GM21390 (cell line): ENCODE measurements at regions not wholly inside any gene's neighbourhood (a gene's known extent, or its start where the extent isn't known, plus 50 kb on each side); places are given as distances from the start of the nearest gene placed in this dataset.

Experiments
- ATAC-seq: cut with Tn5 transposase; IDR thresholded peaks from one replicate; pipeline ENCODE4 v1.9.1; 2021; ENCODE audit not compliant: unreplicated experiment

DNA sequence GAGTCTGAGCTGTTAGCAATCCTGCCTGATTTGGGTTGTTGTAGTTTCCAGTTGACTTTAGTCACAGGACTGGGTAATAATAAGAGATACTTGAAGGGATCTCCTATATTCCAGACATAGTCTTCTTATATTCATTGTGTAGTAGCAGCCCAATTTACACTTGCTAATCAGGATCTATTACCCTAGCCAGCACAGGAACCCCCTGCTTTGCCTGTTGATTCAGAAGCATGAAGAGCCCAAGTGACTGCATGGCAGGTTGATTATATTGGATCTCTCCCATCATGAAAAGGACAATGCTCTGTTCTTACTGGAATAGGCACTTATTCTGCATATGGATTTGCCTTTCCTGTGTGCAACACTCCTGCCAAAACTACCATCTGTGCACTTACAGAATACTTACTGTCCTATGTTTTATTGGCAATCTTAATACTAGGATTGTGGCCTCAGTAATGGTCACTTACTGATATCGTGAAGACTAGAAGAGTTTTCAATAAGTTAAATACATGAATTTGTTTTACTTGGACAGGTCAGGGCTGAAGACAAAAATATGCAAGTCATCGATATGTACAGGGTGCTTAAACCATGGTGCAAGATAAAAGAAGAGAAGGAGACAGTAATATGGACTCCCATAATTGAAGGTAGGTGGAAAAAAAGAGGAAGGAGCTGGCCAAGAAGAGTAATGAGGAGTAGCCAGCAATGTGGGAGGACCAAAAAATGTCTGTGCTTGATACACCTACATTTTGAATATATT lies 304.1 kb downstream of the MCTP2 start:
- ATAC-seq, result no peak

DNA sequence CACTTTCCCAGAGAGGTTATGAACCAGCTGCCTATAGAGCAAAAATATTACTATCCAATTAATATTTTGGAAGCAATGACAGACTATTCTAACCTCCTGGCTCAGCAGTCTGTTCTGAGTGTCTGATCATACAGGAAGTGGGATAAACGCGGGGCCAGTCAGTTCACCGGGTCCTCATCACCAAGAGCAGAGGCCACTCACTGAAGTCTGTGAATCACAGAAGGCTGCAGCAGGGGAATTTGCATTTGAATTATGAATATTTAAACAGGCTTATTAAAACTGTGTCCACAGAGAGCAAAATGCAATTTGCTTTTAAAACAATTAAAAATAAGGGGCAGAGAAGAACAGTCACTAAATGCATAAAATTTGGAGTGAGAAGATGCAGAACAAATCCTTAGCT lies 305.2 kb downstream of the MCTP2 start:
- ATAC-seq, result no peak

DNA sequence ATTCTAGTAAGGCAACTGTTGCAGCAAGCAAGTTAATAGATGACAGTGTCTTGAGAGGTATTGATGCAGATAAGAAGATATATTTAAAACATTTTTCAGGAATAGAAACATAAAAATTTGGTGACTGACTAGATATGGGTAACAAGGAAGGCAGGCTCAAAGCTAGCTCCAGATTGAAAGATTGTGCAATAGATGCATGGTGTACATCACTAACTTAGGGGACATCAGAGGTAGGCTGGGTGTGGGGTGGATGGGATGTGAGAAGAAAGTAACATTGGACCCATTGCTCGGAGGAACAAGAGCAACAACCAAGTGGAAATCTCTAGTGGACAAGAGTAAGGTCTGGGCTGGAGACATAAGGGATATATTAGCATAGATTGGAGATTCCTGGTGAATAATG lies 306.9 kb downstream of the MCTP2 start:
- ATAC-seq, result no peak

DNA sequence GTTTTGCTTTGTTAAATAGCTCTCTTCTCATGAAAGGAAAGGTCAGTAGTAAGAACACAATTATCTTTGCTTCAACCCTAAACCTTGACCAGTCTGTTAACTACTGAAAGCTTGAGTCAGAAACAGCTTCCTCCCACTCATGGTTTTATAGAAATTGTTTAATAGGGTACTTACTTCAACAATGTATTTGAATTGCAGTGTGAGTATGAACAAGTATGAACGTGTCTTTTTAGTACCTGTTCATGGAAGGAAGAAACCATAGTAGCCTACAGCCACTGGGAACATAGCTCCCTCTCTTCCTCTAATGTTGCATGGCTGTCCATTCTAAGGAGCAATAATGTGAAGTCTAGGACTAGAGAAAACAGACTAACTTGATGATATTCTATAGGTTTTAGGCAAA lies 311.0 kb downstream of the MCTP2 start:
- no peak for ATAC-seq

DNA sequence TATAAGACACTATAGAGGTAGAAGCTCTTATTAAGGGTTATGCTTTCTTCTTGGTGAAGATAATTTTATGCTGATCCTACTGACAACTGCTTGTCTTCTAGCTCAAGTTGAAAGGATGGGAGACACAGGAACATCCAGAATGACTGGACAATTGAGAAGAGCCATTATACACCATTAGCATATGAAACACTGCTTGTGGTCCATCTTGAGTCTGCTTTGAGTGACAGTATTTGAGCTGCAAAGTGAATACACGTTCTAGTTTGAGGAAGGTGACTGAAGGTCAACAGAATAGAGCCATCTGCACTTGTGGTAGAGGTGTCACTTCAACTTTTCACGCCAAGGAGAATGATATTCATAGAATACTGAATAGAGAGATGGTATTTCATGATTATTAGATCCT lies 315.4 kb downstream of the MCTP2 start:
- ATAC-seq, result no peak

DNA sequence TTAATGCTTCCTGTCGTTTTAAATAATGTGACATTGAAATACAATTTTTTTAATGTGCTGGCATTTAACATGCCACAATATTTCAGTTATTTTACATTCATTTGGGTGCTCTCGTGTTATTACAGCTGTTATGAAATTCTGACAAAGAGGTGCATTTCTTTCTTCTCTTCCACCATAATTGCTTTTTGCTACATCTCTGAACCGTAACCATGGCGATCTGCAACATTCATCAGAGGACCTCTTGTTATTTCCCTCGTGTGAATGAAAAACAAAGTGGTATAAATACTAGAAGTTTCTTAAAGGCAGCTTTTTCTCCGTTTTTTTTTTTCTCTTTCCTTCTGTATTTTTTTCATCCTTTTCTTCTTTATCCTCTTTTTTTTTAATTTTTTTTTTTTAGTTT lies 316.4 kb downstream of the MCTP2 start:
- ATAC-seq, result no peak

DNA sequence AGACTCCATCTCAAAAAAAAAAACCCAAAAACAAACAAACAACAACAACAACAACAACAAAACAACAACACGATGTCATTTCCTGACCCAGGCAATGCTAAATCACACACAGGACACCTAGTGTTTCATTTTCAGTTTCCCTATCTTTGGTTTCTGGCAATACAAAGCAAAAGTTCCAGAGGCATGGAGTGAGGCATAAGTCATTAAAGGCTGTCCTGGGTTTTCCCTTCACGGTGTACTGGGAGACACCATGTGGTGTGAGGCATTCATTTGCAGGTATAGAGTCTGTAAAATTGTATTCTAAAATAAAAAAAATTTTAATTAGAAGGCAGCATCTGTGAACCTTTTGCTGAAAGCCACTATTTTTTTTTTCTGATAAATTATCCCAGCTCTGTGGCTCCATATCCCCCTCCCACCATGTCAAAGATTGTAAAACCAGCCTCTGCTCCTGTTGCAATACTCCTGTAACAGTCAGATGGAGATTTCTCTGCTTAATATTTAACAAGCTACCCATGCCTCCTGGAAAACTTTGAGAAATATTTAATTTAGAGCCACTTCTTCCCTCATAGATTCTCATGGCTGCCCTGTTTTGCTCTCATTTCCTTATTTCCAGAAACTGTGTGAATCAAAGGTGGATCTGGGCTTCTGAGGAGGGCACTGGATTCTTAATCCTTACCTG lies 324.6 kb downstream of the MCTP2 start:
- ATAC-seq, result no peak

DNA sequence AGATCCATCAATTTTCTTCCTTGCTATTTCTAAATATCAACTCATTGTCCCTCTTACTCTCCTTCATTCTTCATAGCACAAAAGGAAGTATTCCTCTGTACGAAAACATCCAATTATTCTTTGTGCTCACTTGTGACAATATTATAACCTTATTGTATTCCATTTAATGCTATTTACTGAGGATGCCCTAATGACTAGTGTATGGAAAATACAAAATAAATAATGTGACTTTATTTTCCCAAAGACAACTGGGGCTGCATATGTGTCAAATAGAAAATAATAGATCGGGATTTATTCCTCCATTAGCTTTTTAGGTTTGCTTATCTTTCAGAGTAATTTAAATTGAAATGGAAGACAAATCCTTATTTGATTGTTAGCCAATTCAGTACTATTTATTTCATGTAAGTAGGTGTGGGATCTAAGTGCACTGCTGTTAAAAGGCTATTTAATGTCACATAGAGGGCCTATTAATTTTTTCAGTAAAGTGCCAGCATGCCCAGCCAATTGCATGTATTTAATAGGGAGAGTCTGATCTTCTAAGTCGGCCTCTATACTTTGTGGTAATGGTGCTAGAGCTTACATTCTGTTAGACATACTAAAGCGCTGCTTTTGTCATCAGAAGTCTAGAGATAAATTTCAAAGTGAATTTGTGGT lies 329.8 kb downstream of the MCTP2 start:
- ATAC-seq, result no peak

DNA sequence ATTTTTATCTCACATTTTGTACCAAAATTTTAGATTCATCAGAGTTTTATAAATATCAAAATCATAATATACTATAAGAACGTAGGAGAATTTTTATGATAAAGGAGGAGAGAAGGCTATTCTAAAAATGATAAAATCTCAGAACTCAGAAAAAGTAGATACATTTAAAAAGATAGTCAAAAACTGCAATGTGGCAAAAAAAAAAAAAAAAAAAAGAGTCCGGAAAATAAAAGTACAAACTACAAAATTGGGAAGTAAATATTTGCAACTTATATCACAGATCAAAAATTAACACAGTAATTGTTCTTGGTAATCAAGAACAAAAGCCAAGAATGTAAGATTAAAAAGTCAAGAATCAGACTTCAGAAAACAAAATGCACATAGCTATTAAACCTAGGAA lies 332.1 kb downstream of the MCTP2 start:
- no peak for ATAC-seq

DNA sequence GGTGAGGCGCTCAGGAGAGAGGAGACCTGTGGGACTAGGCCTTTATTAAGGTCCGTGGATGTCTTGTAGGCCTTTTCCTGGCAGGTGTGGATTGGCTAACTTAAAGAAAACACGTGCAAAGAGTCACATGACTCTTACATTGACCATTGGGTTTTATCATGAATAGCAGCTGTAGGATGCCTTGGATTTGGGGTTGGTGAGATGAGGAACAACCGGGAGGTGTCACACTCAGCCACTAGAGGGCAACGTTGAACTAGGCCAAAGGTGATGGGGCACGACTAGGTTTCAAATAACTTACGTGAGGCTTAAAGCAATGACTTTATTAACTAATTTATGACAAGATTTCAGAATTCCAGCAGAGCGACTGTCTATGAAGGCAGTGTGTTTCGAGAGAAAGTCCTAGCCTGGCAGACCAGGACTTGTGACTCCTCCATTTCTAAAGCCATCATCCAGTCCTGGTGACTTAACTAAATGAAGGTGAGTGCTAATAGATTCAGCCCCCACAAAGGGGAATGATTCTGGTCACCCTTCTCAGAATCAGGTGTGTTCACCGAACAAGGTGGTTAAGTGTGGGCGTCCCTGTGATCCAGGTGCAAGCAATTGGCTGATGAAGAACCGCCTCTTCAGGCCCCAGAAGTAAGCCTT lies 345.6 kb downstream of the MCTP2 start:
- ATAC-seq, result peak; percentile 88

DNA sequence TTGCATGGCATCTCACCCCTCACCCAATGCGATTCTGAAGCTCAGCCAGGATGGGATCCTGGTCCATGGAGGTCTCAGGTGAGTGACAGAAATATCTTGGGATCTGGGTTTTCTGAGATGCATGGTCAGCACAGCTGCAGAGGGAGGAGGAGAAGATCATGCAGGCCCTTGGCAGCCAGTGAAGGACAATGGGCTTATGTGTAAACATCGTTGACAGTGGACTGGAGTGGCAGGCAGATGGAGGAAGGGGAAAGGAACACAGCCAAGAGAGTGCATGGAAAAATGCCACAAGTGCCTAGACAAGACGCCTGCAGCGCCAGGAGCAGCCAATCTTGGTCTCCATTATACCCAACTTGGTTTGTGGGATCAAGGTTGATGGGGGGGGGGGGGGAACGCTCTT lies 347.9 kb downstream of the MCTP2 start:
- no peak for ATAC-seq

DNA sequence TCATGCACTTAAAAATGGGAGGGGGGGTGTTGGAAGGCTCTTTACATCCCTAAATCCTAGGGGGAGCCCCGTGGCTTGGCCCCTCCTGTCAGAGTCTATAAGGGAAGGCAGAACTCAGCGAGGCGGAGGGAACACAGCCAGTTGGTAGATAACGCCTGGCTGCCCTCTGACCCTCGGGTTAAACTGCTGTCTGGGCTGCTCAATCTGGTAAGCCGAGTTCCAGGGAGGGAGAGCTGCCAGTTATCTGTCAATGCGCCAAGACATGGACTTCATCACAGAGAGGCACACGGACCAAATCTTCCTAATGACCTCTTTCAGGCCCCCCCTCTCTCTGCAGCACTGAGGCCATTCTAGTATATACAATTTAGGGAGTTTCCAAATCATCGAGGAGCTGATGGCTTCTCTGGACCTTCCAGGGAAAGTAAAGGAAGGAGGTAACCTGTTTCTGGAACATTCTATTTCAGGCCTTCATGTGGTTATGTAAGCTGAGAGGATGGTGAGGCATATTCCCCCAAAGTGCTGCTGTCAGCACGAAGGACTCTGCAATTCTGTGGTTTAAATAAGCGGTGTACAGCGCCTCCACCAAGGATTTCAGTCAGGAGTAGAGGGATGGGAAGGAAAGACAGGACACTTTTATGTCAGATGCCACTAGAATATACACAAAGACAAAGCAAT lies 349.0 kb downstream of the MCTP2 start:
- ATAC-seq, result no peak

DNA sequence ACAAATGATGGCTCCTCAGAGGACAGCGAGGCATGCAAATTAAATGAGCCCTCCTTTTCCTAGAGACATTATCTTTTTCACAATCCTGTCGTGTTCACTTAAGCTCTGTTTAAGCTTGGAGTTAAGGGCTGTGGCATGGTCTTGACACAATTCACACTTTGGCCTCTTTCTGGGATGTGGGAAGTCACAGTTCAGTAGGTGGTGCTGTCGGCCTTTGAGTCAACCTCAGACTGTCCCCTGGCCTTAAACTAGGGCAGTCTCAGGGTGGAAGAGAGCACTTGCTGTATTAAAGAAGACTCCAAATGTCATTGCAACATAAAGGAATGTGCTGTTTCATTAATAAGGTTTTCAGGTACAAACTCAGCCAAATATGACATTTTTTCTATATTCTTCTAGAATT lies 351.0 kb downstream of the MCTP2 start:
- peak; percentile 41 for ATAC-seq

DNA sequence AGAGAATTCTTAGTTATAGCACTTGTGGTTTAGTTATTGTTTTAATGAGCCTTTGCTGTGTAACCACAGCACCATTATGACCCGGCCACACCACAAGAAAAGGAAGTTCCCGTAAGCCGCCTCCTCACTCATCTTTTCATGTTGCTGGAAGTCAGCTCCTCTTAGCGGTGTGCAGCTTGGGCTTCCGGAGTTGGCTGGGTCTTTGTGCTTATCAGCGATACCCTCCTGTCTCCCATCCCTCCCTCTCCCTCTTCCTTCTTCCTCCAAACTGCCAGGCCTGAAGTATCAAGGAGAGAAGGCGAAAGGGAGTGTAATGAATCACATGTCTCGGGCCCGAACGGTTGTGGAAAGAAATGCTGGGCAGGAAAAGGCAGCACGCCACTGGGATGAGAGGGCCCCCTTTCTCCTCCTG lies 353.5 kb downstream of the MCTP2 start:
- peak; percentile 79 for ATAC-seq

DNA sequence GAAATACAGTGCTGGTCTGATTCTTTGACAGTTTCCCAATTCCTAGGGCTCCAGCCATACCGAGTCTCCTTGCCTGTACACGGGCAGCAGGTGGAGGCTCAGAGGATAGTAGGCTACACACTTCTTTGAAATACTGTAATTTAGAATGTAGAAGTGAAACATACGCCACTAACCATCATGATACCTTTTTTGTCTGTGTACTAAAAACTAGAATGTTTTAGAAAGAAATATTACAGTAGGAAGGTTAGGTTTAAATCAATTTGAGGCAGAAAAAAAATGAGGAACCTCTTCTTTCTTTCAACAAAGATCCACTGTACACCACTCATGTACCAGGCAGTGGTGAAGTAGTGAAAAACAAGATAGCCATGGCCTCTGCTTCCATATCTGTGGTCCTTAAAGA lies 354.7 kb downstream of the MCTP2 start:
- peak; percentile 66 for ATAC-seq

DNA sequence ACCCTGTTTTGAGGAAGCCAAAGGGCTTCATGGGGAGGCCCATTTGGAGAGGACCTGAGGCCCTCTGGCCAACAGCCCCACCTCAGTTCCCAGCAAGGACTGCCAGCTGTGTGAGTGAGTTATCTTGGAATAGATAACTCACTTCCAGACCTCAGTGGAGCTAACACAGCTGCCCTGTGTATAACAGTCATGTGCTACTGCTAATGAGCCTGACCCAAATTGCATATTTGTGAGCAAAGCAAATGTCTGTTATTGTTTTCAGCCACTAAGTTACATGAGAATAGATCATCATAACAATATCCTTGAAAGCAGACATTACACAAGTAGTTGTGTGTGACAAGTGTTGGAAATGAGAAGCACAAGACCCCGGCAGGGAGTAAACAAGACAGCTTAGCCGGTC lies 355.8 kb downstream of the MCTP2 start:
- no peak for ATAC-seq

DNA sequence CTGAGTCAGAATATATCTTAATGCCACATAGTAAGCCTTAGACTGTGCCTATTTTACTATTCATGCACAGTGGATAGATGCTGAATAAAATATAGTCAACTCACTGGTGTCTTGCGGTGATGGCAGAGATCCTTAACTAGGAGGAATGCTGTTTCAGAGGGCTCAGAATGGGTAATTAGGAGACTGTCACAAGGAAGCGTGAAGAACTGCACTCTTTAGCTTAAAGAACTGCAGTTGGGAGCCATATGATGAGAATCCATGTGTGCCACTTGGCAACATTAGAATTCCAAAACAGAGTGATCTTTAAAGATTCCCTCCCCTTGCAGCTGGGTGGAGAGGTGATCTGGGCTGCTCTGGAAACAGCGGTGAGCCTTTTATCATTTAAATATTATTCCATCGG lies 357.6 kb downstream of the MCTP2 start:
- no peak for ATAC-seq

DNA sequence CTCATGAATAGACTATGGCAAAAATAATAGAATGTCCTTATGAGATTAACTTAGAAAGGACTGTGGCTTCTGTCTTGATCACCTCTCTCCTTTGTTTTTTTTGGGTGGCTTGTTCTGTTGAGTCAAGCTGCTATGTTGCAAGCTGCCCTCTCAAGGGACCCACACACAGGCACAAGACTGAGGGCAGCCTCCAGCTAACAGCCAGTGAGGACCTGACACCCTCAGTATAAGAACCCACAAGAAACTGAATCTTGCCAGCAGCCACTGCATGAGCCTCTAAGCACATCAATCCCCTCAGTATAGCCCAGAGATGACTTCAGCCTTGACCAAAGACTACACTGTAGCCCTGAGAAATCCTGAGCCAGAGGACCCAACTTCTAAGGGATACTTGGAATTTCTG lies 361.1 kb downstream of the MCTP2 start:
- ATAC-seq, result no peak

DNA sequence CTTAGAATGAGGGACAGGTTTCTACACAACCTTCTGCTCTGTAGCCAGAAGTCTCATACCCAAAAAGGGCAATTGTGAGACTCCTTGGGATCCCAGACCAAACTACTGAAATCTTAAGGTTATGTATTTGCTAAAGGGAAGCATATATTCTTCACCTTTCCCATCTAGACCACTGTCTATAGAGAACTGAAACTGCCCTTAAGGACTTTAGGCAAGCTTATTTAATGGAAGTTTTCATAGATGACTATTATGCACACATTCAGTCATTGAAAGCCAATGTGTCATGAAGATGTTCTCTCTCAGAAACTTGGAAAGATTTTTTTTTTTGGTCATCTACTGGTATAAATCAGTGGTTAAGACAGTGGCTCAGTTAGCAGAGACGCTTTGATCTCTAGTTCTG lies 365.3 kb downstream of the MCTP2 start:
- ATAC-seq, result no peak

DNA sequence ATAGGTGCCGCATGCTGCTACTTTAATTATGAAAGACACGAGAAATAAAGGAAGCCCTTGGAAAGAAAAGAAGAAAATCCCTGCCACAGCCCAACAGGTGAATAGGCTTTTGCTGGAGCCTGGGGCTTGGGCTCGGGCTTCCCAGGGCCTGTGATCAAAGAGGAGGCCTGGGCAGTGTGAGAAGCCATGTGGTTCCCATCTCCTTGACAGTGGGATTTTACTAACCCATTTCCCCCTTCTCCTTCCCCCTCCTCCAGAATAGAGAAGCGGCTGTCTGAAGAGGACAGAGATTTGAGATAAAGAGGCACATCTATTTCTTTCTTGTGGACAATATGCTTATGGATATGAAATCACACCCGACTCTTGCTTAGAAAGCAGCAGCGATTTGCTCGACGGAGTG lies 369.1 kb downstream of the MCTP2 start:
- no peak for ATAC-seq

DNA sequence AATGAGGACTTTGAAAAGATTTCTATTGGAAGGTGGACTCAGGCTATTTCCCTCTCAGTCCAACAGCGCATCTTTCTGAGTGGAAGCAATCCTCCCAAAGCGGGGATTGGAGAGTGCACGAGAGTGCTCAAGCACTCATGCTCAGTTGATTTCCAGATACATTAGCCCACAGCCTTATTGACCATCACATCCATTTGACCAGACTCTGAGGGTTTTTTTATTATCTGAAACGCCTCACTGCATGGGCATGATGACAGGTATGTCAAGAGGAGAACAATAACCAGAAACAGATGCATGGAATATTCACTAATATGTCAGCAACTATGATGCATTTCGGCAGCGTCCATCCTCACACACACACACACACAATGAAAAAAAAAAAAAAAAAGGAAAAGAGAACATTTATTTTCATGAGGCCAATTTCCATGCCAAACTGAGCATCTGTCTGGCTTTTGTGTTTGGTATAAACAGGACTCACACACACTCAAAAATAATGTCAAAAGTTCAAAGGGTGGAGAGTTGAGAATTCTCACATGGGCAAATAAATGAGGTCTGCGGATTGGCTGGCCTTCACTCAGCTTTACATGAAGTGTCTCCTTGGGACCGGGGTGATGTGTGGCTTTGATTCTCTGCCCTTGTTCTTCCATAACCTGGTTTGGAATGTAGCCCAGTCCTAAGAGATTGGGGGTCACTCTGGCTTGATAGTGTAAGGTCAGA lies 371.6 kb downstream of the MCTP2 start:
- ATAC-seq, result no peak
